ENCODE measurements at regions not wholly inside any gene's neighbourhood (a gene's known extent, or its start where the extent isn't known, plus 50 kb on each side); places are given as distances from the start of the nearest gene placed in this dataset.

DNA sequence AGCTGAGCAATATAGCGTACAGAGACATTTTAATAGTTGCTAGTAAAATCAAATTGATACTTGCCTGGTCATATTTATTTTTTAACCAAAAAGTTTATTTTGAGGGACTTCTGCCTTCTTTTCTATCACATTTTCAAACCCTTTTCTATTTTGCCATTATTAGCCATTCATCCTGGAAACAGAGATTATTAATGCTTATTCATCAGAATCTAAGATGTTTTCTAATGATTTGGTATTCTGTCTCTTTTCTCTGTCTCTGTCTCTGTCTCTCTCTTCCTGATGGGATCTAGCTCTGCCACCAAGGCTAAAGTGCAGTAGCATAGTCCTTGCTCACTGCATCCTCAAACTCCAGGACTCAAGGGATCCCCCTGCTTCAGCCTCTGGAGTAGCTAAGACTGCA lies 871.3 kb upstream of the CDH8 start:
- TF ChIP-seq, protein P1, sequence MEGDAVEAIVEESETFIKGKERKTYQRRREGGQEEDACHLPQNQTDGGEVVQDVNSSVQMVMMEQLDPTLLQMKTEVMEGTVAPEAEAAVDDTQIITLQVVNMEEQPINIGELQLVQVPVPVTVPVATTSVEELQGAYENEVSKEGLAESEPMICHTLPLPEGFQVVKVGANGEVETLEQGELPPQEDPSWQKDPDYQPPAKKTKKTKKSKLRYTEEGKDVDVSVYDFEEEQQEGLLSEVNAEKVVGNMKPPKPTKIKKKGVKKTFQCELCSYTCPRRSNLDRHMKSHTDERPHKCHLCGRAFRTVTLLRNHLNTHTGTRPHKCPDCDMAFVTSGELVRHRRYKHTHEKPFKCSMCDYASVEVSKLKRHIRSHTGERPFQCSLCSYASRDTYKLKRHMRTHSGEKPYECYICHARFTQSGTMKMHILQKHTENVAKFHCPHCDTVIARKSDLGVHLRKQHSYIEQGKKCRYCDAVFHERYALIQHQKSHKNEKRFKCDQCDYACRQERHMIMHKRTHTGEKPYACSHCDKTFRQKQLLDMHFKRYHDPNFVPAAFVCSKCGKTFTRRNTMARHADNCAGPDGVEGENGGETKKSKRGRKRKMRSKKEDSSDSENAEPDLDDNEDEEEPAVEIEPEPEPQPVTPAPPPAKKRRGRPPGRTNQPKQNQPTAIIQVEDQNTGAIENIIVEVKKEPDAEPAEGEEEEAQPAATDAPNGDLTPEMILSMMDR (IDR thresholded peaks at IDR 0.05), result no peak
- no peak for DNase-seq
- H3K27me3 Mint-ChIP-seq (ENCODE audit: insufficient read depth), result no peaks in the 10 kb centered on the region
- no peaks in the 10 kb centered on the region for H3K4me1 Mint-ChIP-seq (ENCODE audit: low read depth)
- H3K4me3 Mint-ChIP-seq, result no peak overlapping the region
- H3K9me3 Mint-ChIP-seq, result peaks cover 34% of the 10 kb centered on the region
- H3K36me3 Mint-ChIP-seq (ENCODE audit: low read depth), result no peaks in the 10 kb centered on the region
- no peak overlapping the region for H3K27ac Mint-ChIP-seq

DNA sequence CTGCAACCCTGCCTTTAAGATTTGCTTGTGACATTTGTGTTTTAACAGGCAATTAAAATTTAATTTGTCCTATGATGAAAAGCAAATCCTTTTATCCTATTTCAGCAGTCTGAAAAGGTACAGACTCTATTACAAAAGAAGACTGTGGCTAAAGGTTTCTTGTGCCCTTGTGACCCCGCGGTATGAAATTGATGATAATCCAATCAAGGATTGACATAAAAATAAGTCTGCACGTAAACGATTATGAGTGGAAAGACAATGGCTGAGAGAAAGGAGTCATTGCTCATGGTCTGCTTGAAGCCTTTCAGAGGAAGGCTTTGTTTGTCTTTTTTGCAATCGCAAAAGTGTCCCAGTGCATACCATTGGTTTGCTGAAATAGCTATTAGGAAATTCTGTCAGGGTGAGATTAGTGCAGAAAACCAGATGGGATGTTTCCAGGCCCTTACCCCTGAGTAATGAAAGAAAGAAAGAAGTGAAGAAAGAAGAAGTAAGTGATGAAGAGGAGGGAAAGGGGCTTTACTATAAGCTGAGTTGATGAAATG lies 867.8 kb upstream of the CDH8 start:
- H3K27ac Mint-ChIP-seq, result no peak overlapping the region
- peaks cover 23% of the 10 kb centered on the region for H3K9me3 Mint-ChIP-seq
- H3K27me3 Mint-ChIP-seq (ENCODE audit: insufficient read depth), result no peaks in the 10 kb centered on the region
- H3K36me3 Mint-ChIP-seq (ENCODE audit: low read depth), result no peaks in the 10 kb centered on the region
- no peak overlapping the region for H3K4me3 Mint-ChIP-seq
- no peaks in the 10 kb centered on the region for H3K4me1 Mint-ChIP-seq (ENCODE audit: low read depth)
- TF ChIP-seq, protein P1 (IDR thresholded peaks at IDR 0.05), result no peak
- no peak for DNase-seq

DNA sequence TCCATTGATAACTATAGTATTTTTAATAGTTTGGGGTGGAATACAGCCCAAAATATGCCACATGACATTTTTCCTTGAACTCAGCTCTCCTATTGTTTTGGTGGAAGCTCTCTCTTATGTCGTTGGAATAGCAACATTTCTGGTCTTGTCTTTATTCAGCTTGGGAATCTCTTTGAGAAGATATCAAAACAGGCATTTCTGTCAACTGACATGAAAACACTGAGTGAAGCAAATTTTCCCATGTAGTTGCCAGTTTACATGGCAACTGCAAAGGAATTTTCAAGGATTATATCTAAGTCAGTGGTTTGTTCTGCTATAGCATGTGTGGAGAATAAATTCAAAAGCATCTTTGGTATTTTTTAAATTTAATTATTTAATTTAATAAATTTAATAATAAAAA lies 863.5 kb upstream of the CDH8 start:
- Mint-ChIP-seq H3K4me3 (no peak overlapping the region), H3K9me3 (peaks cover 38% of the 10 kb centered on the region)

DNA sequence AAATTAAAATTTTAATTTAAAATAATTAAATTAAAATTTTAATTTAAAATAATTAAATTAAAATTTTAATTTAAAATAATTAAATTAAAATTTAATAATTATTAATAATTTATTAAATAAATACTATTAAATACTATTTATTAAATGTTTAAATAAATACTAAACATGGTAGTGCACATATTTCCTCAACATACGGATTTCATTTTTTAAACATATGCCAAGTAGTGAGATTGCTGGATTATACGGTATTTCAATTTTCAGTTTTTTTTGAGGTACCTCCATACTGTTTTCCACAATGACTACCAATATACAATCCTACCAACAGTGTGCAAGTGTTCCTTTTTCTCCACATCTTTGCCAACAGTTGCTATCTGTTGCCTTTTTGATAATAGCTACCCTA lies 852.9 kb upstream of the CDH8 start:
- peaks cover 1% of the 10 kb centered on the region; the same call in 1 of the 2 replicates for H3K27me3 Mint-ChIP-seq (ENCODE audit: insufficient read depth)
- TF ChIP-seq, protein P1 (IDR thresholded peaks at IDR 0.05), result no peak
- no peak for DNase-seq
- H3K4me3 Mint-ChIP-seq, result no peak overlapping the region
- peaks cover 34% of the 10 kb centered on the region for H3K9me3 Mint-ChIP-seq
- no peaks in the 10 kb centered on the region for H3K36me3 Mint-ChIP-seq (ENCODE audit: low read depth)
- no peaks in the 10 kb centered on the region for H3K4me1 Mint-ChIP-seq (ENCODE audit: low read depth)
- no peak overlapping the region for H3K27ac Mint-ChIP-seq

More for the DNA sequence above, 863.5 kb upstream of the CDH8 start:
- Mint-ChIP-seq H3K36me3 (ENCODE audit: low read depth) (no peaks in the 10 kb centered on the region), H3K27ac (no peak overlapping the region), H3K27me3 (ENCODE audit: insufficient read depth) (no peaks in the 10 kb centered on the region; the same call in 1 of the 2 replicates), H3K4me1 (ENCODE audit: low read depth) (no peaks in the 10 kb centered on the region)
- TF ChIP-seq, protein P1 (IDR thresholded peaks at IDR 0.05), result no peak
- no peak for DNase-seq

DNA sequence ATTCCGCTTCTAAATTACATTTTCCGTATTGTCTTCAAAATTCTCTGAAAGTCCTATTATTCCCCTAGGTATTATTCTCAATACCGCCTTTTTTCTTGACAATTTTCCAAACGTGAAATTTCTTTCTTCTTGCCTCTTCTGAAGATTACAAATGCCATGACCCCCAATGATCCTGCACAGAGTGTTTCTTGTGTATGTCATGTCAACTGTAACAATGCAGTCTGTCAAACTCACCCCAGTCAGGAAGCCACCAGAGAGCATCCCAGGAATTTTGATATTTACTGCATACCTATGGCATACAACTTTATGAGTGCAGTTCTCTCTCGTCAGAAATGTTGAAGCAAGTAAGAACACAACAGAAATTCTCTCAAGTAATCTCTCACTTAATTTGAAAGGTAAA lies 847.3 kb upstream of the CDH8 start:
- TF ChIP-seq, protein P1 (IDR thresholded peaks at IDR 0.05), result no peak
- H3K9me3 Mint-ChIP-seq, result peaks cover 32% of the 10 kb centered on the region
- H3K4me3 Mint-ChIP-seq, result no peak overlapping the region
- peaks cover 1% of the 10 kb centered on the region; the same call in 1 of the 2 replicates for H3K27me3 Mint-ChIP-seq (ENCODE audit: insufficient read depth)
- no peak overlapping the region for H3K27ac Mint-ChIP-seq
- no peaks in the 10 kb centered on the region for H3K4me1 Mint-ChIP-seq (ENCODE audit: low read depth)
- no peaks in the 10 kb centered on the region for H3K36me3 Mint-ChIP-seq (ENCODE audit: low read depth)
- no peak for DNase-seq

Measured in HFFc6 (cell line).